Liver (tissue), 3 donors: ENCODE measurements at regions not wholly inside any gene's neighbourhood (a gene's known extent, or its start where the extent isn't known, plus 50 kb on each side); places are given as distances from the start of the nearest gene placed in this dataset.

Experiments
- EGR1 ChIP-seq, 2 donors: IDR thresholded peaks; 2 replicates each; pipeline ENCODE4 v1.6.1; 2016 to 2018; ENCODE audit warnings: antibody characterized with exemption in 2 of 2, low read depth in 2 of 2
- FOXA1 ChIP-seq: IDR thresholded peaks from 2 replicates; pipeline ENCODE4 v1.6.1; 2016; ENCODE audit warnings: antibody characterized with exemption
- GABPA ChIP-seq, 2 donors: IDR thresholded peaks in 1 of 2; conservative IDR thresholded peaks in 1 of 2; 2 replicates each; pipeline ENCODE4 v1.6.1; 2016; ENCODE audit warnings: antibody characterized with exemption in 2 of 2, mild to moderate bottlenecking in 1 of 2, moderate library complexity in 1 of 2
- HNF4A ChIP-seq, 2 donors: conservative IDR thresholded peaks; 2 replicates each; pipeline ENCODE4 v1.6.1; 2016; ENCODE audit warnings: antibody characterized with exemption in 2 of 2, mild to moderate bottlenecking in 2 of 2
- RAD21 ChIP-seq, 2 donors: IDR thresholded peaks; 2 replicates each; pipeline ENCODE4 v1.6.1; 2016; ENCODE audit warnings: antibody characterized with exemption in 2 of 2, mild to moderate bottlenecking in 2 of 2
- RXRA ChIP-seq, 2 donors: IDR thresholded peaks; 2 replicates each; pipeline ENCODE4 v1.6.1; 2017 to 2018; ENCODE audit warnings: antibody characterized with exemption in 2 of 2, mild to moderate bottlenecking in 1 of 2
- SP1 ChIP-seq: IDR thresholded peaks from 2 replicates; pipeline ENCODE4 v1.6.1; 2018; ENCODE audit warnings: antibody characterized with exemption, mild to moderate bottlenecking
- TAF1 ChIP-seq: conservative IDR thresholded peaks from 2 replicates; pipeline ENCODE4 v1.6.1; 2016; ENCODE audit warnings: antibody characterized with exemption, mild to moderate bottlenecking
- YY1 ChIP-seq: IDR thresholded peaks from 2 replicates; pipeline ENCODE4 v1.6.1; 2016; ENCODE audit warnings: antibody characterized with exemption, mild to moderate bottlenecking
- TF ChIP-seq, protein P1 (sequence below): IDR thresholded peaks from 2 replicates; pipeline ENCODE4 v1.6.1; 2016; ENCODE audit warnings: antibody characterized with exemption, mild to moderate bottlenecking
- TF ChIP-seq, protein P2 (sequence below): IDR thresholded peaks from 2 replicates; pipeline ENCODE4 v1.6.1; 2016; ENCODE audit warnings: antibody characterized with exemption
- TF ChIP-seq, protein P3 (sequence below): fragments of 150-350 bp; IDR thresholded peaks from 2 replicates; pipeline ENCODE4 v1.5.1; 2017; ENCODE audit warnings: improper control_type of control experiment, low read depth, low read length; ENCODE audit not compliant: missing input control
- donor health status: healthy.
- donor health status: healthy.

DNA sequence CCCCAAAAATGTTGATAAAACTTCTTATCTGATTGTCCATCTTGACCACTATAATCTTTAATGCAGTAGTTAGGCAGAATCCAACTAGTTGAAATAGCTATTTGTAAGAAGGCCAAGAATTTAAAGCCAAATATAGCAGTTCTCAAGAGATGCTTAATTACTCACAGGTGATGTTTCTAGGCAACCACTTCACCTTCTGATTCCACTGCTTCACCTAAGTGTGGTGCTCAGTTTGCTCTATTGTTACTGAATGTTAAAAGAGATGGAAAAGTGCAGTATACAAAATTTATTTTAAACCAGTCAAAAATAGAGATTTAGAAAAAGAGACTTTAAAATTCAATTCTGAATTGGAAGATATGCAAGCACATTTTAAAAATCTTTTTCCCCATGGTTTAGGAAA, 539.4 kb downstream of the ZNF804A start:
- TF ChIP-seq, protein P1, sequence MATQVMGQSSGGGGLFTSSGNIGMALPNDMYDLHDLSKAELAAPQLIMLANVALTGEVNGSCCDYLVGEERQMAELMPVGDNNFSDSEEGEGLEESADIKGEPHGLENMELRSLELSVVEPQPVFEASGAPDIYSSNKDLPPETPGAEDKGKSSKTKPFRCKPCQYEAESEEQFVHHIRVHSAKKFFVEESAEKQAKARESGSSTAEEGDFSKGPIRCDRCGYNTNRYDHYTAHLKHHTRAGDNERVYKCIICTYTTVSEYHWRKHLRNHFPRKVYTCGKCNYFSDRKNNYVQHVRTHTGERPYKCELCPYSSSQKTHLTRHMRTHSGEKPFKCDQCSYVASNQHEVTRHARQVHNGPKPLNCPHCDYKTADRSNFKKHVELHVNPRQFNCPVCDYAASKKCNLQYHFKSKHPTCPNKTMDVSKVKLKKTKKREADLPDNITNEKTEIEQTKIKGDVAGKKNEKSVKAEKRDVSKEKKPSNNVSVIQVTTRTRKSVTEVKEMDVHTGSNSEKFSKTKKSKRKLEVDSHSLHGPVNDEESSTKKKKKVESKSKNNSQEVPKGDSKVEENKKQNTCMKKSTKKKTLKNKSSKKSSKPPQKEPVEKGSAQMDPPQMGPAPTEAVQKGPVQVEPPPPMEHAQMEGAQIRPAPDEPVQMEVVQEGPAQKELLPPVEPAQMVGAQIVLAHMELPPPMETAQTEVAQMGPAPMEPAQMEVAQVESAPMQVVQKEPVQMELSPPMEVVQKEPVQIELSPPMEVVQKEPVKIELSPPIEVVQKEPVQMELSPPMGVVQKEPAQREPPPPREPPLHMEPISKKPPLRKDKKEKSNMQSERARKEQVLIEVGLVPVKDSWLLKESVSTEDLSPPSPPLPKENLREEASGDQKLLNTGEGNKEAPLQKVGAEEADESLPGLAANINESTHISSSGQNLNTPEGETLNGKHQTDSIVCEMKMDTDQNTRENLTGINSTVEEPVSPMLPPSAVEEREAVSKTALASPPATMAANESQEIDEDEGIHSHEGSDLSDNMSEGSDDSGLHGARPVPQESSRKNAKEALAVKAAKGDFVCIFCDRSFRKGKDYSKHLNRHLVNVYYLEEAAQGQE = no peak
- TF ChIP-seq, protein P2, sequence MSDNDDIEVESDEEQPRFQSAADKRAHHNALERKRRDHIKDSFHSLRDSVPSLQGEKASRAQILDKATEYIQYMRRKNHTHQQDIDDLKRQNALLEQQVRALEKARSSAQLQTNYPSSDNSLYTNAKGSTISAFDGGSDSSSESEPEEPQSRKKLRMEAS = no peak
- TF ChIP-seq TAF1 = no peak
- TF ChIP-seq, protein P3, sequence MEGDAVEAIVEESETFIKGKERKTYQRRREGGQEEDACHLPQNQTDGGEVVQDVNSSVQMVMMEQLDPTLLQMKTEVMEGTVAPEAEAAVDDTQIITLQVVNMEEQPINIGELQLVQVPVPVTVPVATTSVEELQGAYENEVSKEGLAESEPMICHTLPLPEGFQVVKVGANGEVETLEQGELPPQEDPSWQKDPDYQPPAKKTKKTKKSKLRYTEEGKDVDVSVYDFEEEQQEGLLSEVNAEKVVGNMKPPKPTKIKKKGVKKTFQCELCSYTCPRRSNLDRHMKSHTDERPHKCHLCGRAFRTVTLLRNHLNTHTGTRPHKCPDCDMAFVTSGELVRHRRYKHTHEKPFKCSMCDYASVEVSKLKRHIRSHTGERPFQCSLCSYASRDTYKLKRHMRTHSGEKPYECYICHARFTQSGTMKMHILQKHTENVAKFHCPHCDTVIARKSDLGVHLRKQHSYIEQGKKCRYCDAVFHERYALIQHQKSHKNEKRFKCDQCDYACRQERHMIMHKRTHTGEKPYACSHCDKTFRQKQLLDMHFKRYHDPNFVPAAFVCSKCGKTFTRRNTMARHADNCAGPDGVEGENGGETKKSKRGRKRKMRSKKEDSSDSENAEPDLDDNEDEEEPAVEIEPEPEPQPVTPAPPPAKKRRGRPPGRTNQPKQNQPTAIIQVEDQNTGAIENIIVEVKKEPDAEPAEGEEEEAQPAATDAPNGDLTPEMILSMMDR = no peak
- TF ChIP-seq RXRA (IDR thresholded peaks at IDR 0.05) = no peak
- no peak for TF ChIP-seq EGR1 (IDR thresholded peaks at IDR 0.05; ENCODE audit: low read depth in 2 of 2)
- TF ChIP-seq YY1 = no peak
- no peak for TF ChIP-seq SP1
- no peak for TF ChIP-seq RAD21 (IDR thresholded peaks at IDR 0.05)
- TF ChIP-seq FOXA1 = no peak
- TF ChIP-seq HNF4A (conservative IDR thresholded peaks at IDR 0.05) = no peak
- TF ChIP-seq GABPA (IDR thresholded peaks at IDR 0.05 in 1 of 2, conservative IDR thresholded peaks at IDR 0.05 in 1 of 2) = no peak
